ENCODE measurements at regions not wholly inside any gene's neighbourhood (a gene's known extent, or its start where the extent isn't known, plus 50 kb on each side); places are given as distances from the start of the nearest gene placed in this dataset.

- Mint-ChIP-seq H3K27me3 (ENCODE audit: low read depth) (no peaks in the 10 kb centered on the region), H3K36me3 (no peaks in the 10 kb centered on the region), H3K9me3 (peaks cover 17% of the 10 kb centered on the region), H3K4me1 (no peaks in the 10 kb centered on the region), H3K4me3 (no peak overlapping the region), H3K27ac (no peak overlapping the region)
- no peak for TF ChIP-seq CTCF (IDR thresholded peaks at IDR 0.05; ENCODE audit: unreplicated experiment)
- no peak for DNase-seq (ENCODE audit: low spot score in 2 of 2, unreplicated experiment in 2 of 2)
Measured at GRCh38 chr14:49467091-49467490, 119.1 kb downstream of the RPS29 start.

- H3K27ac Mint-ChIP-seq: no peak overlapping the region
- TF ChIP-seq CTCF (IDR thresholded peaks at IDR 0.05; ENCODE audit: unreplicated experiment): no peak
- no peaks in the 10 kb centered on the region for H3K36me3 Mint-ChIP-seq
- H3K27me3 Mint-ChIP-seq (ENCODE audit: low read depth): no peaks in the 10 kb centered on the region
- H3K4me3 Mint-ChIP-seq: no peak overlapping the region
- DNase-seq (ENCODE audit: low spot score in 2 of 2, unreplicated experiment in 2 of 2): no peak
- H3K9me3 Mint-ChIP-seq: peaks cover 4% of the 10 kb centered on the region
- no peaks in the 10 kb centered on the region for H3K4me1 Mint-ChIP-seq
Measured at GRCh38 chr14:49464885-49465284, 121.3 kb downstream of the RPS29 start.

GRCh38 chr14:49463146-49463545 is 123.0 kb downstream of the RPS29 start:
- no peaks in the 10 kb centered on the region for H3K4me1 Mint-ChIP-seq
- TF ChIP-seq CTCF (IDR thresholded peaks at IDR 0.05; ENCODE audit: unreplicated experiment): no peak
- no peaks in the 10 kb centered on the region for H3K36me3 Mint-ChIP-seq
- H3K9me3 Mint-ChIP-seq: no peaks in the 10 kb centered on the region
- peaks cover 2% of the 10 kb centered on the region for H3K27me3 Mint-ChIP-seq (ENCODE audit: low read depth)
- DNase-seq (ENCODE audit: low spot score in 2 of 2, unreplicated experiment in 2 of 2): no peak
- no peak overlapping the region for H3K4me3 Mint-ChIP-seq
- H3K27ac Mint-ChIP-seq: no peak overlapping the region

GRCh38 chr14:49461529-49462401 is 124.4 kb downstream of the RPS29 start:
- H3K9me3 Mint-ChIP-seq: no peaks in the 10 kb centered on the region
- TF ChIP-seq CTCF (IDR thresholded peaks at IDR 0.05; ENCODE audit: unreplicated experiment): peak; percentile 48
- H3K27me3 Mint-ChIP-seq (ENCODE audit: low read depth): peaks cover 2% of the 10 kb centered on the region
- H3K27ac Mint-ChIP-seq: no peak overlapping the region
- no peak overlapping the region for H3K4me3 Mint-ChIP-seq
- DNase-seq (ENCODE audit: low spot score in 2 of 2, unreplicated experiment in 2 of 2): no peak
- no peaks in the 10 kb centered on the region for H3K4me1 Mint-ChIP-seq
- no peaks in the 10 kb centered on the region for H3K36me3 Mint-ChIP-seq

GRCh38 chr14:49460662-49461061 is 125.5 kb downstream of the RPS29 start:
- Mint-ChIP-seq H3K4me3 (no peak overlapping the region), H3K27ac (no peak overlapping the region), H3K36me3 (no peaks in the 10 kb centered on the region), H3K9me3 (no peaks in the 10 kb centered on the region), H3K4me1 (no peaks in the 10 kb centered on the region), H3K27me3 (ENCODE audit: low read depth) (peaks cover 2% of the 10 kb centered on the region)
- TF ChIP-seq CTCF (IDR thresholded peaks at IDR 0.05; ENCODE audit: unreplicated experiment): no peak
- DNase-seq (ENCODE audit: low spot score in 2 of 2, unreplicated experiment in 2 of 2): no peak
